HL-60 (cell line): ENCODE measurements at regions not wholly inside any gene's neighbourhood (a gene's known extent, or its start where the extent isn't known, plus 50 kb on each side); places are given as distances from the start of the nearest gene placed in this dataset.

ENCODE experiments used
- DNase-seq, 2 experiments: peaks; one replicate each; pipeline ENCODE4 v3.0.0-alpha.2; 2010 to 2020; ENCODE audit warnings: low read depth in 1 of 2, low spot score in 1 of 2
- H3K27ac ChIP-seq: fragments of 250-450 bp; sonication (Bioruptor Pico); replicated peaks from 2 replicates; pipeline ENCODE4 v1.5.1; 2020; ENCODE audit warnings: mild to moderate bottlenecking, moderate library complexity
- H3K27me3 ChIP-seq: fragments of 250-450 bp; sonication (Bioruptor Pico); 2 replicates; pipeline ENCODE4 v1.5.1; 2021; ENCODE audit warnings: mild to moderate bottlenecking, moderate library complexity; ENCODE audit not compliant: insufficient read depth, poor library complexity, severe bottlenecking
- H3K4me3 ChIP-seq: replicated peaks from 2 replicates; pipeline ENCODE4 v1.5.1; 2011; ENCODE audit warnings: mild to moderate bottlenecking, control low read depth, low read length; ENCODE audit not compliant: insufficient read depth
- GABPA ChIP-seq: IDR thresholded peaks from 2 replicates; pipeline ENCODE4 v1.6.1; 2012; ENCODE audit warnings: low read depth
- POLR2AphosphoS5 ChIP-seq: IDR thresholded peaks from 2 replicates; pipeline ENCODE4 v1.6.1; 2012; ENCODE audit warnings: low read depth
- REST ChIP-seq: IDR thresholded peaks from 2 replicates; pipeline ENCODE4 v1.6.1; 2012; ENCODE audit warnings: low read depth; ENCODE audit not compliant: insufficient replicate concordance
- SPI1 ChIP-seq: IDR thresholded peaks from 2 replicates; pipeline ENCODE4 v1.6.1; 2012; ENCODE audit warnings: low read depth, mild to moderate bottlenecking, borderline replicate concordance
- TF ChIP-seq, protein P1 (sequence below): IDR thresholded peaks from one replicate; pipeline ENCODE4 v1.5.1; 2011; ENCODE audit warnings: low read length, control low read depth, inconsistent platforms; ENCODE audit not compliant: insufficient read depth

GRCh38 chr13:73258406-73258805, 199.6 kb downstream of the KLF5 start:
- H3K4me3 ChIP-seq, result no peak overlapping the region
- no peak overlapping the region for H3K27ac ChIP-seq
- no peak for DNase-seq
- no peaks in the 10 kb centered on the region for H3K27me3 ChIP-seq
- TF ChIP-seq, protein P1, sequence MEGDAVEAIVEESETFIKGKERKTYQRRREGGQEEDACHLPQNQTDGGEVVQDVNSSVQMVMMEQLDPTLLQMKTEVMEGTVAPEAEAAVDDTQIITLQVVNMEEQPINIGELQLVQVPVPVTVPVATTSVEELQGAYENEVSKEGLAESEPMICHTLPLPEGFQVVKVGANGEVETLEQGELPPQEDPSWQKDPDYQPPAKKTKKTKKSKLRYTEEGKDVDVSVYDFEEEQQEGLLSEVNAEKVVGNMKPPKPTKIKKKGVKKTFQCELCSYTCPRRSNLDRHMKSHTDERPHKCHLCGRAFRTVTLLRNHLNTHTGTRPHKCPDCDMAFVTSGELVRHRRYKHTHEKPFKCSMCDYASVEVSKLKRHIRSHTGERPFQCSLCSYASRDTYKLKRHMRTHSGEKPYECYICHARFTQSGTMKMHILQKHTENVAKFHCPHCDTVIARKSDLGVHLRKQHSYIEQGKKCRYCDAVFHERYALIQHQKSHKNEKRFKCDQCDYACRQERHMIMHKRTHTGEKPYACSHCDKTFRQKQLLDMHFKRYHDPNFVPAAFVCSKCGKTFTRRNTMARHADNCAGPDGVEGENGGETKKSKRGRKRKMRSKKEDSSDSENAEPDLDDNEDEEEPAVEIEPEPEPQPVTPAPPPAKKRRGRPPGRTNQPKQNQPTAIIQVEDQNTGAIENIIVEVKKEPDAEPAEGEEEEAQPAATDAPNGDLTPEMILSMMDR, result no peak
- TF ChIP-seq POLR2AphosphoS5, result no peak
- no peak for TF ChIP-seq GABPA

- no peak for TF ChIP-seq SPI1
- no peak for TF ChIP-seq POLR2AphosphoS5
- no peak for TF ChIP-seq GABPA
- no peak for TF ChIP-seq REST
- TF ChIP-seq, protein P1, result no peak
- no peak overlapping the region for H3K27ac ChIP-seq
- no peaks in the 10 kb centered on the region for H3K27me3 ChIP-seq
- DNase-seq, result no peak
- H3K4me3 ChIP-seq, result no peak overlapping the region
Observed at GRCh38 chr13:73254827-73255226, 196.0 kb downstream of the KLF5 start.

DNA sequence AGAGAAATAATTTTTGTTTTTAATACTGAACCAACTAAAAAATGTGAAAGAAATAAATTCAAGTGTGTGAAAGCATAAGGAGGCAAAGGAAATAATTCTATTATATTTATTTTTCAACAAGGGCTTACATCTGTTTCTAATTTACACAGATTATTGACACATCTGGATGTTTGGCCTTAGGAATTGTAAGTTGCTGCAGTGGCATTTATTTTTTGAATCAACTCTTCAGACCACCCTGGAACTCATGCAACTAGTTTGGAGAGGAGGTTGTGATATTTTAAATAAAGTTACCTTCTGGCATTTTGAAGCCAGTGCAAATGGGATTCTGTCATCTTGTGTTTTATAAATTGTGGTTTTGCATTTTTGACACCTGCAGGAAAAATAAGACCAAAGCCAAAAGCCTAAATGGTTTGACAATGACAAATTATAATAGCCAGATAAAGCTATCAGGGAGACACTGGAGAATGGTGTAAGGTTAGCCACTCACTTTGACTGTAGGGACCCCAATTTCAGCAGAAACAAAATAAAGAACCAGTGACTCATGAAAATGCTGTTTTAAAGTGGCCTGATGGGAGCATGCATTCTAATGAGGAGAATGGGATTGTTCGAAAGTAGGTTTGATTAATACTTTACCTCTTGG, 192.9 kb downstream of the KLF5 start:
- no peak for DNase-seq
- Histone ChIP-seq H3K27me3 (no peaks in the 10 kb centered on the region), H3K27ac (no peak overlapping the region), H3K4me3 (no peak overlapping the region)
- TF ChIP-seq POLR2AphosphoS5 (no peak), SPI1 (no peak), GABPA (no peak), REST (no peak)
- TF ChIP-seq, protein P1, result no peak

DNA sequence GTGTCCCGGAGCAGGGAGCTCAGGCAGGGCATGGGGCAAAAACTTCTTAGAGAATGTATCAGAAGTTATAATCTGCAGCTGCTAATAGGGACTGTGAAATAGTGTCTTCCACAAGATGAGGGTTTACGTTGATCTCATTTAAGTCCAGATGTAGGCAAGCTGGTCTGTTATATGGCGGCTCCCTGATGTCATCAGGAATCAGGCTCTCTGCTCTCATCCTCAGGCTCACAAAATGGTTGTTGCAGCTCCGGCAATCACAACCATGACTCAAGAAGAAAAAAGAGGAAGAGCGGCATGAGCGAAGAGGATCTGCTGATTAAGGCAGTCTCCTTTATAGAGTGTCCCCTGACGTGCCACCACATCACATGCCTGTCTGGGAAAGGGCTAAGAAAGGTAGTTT, 191.3 kb downstream of the KLF5 start:
- no peak for DNase-seq
- TF ChIP-seq, protein P1, result no peak
- TF ChIP-seq REST, result no peak
- no peak for TF ChIP-seq POLR2AphosphoS5
- TF ChIP-seq GABPA, result no peak
- TF ChIP-seq SPI1, result no peak
- Histone ChIP-seq H3K4me3 (no peak overlapping the region), H3K27ac (no peak overlapping the region), H3K27me3 (no peaks in the 10 kb centered on the region)
